ENCODE measurements at regions not wholly inside any gene's neighbourhood (a gene's known extent, or its start where the extent isn't known, plus 50 kb on each side); places are given as distances from the start of the nearest gene placed in this dataset.

DNA sequence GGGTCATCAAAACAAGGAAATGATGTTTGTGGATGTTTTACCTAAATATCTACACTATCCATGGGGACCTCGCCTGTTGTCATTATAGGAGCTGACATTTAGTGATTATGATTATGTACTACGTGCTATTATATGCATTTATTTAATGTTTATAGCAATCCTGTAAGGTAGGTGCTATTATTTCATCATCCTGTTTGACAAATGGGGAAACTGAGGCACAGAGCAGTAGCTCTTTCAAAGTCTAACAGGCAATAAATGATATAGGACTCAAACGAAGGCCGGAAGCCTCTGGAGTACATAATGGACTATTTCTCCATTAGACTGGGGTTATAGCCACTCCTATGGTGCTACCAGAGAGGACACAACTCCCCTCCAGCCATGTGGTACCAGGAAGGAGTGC, 60.6 kb upstream of the KDM7A start:
- intact Hi-C loops (cut with micrococcal nuclease; ENCODE audit: unreplicated experiment) (no loop called here), in situ Hi-C loops (cut with HindIII; ENCODE audit: extremely low pct_ligation_motif_present, low pct_unique_long_range_greater_than_20kb) (no loop called here)
- Histone ChIP-seq H3K27ac (ENCODE audit: extremely low read length, insufficient read depth, low read length) (no peak overlapping the region), H3K36me3 (replicated peaks in 1 of 2; ENCODE audit: control insufficient read depth in 1 of 2, insufficient read depth in 2 of 2, low read length in 2 of 2) (no peaks in the 10 kb centered on the region), H4K20me1 (ENCODE audit: insufficient read depth, low read length) (no peaks in the 10 kb centered on the region), H3K79me2 (ENCODE audit: insufficient read depth, low read length) (no peaks in the 10 kb centered on the region), H2AFZ (ENCODE audit: low read length) (no peak overlapping the region), H3K9me3 (ENCODE audit: low read length) (no peaks in the 10 kb centered on the region), H3K27me3 (ENCODE audit: control insufficient read depth in 1 of 2, insufficient read depth in 2 of 2, low read length in 2 of 2) (no peaks in the 10 kb centered on the region), H3K4me3 (replicated peaks in 1 of 3; ENCODE audit: insufficient read depth in 1 of 3, low read depth in 2 of 3, low read length in 3 of 3) (no peak overlapping the region), H3K9ac (ENCODE audit: insufficient read depth, low read depth, low read length) (no peak overlapping the region), H3K4me2 (ENCODE audit: low read depth, low read length) (no peak overlapping the region), H3K4me1 (ENCODE audit: insufficient read depth, low read length) (peaks cover 67% of the 10 kb centered on the region)
- no peak for DNase-seq (ENCODE audit: low spot score)
- 89% methylated on average over 4 of the region's 4 CpGs for WGBS (ENCODE audit: low lambda C conversion rate)
- ChIA-PET POLR2A (no interaction called here), CTCF (ENCODE audit: low intra/inter-chr PET ratio, low total read pairs) (no interaction called here)
- TF ChIP-seq ZNF615 (CRISPR knock-in tag; IDR thresholded peaks at IDR 0.05; ENCODE audit: borderline replicate concordance) (no peak), CEBPB (IDR thresholded peaks at IDR 0.05; ENCODE audit: borderline replicate concordance, low read depth, low read length) (0 out of 2 replicates have a peak, but pooled peaks have one; percentile 17), ATF4 (CRISPR knock-in tag; IDR thresholded peaks at IDR 0.05) (no peak), HNRNPL (IDR thresholded peaks at IDR 0.05; ENCODE audit: low read depth, low read length) (no peak)
- no TSS peak for BruUV-seq (replicated peaks)
- FAIRE-seq, result no peak
- ATAC-seq, result no peak

DNA sequence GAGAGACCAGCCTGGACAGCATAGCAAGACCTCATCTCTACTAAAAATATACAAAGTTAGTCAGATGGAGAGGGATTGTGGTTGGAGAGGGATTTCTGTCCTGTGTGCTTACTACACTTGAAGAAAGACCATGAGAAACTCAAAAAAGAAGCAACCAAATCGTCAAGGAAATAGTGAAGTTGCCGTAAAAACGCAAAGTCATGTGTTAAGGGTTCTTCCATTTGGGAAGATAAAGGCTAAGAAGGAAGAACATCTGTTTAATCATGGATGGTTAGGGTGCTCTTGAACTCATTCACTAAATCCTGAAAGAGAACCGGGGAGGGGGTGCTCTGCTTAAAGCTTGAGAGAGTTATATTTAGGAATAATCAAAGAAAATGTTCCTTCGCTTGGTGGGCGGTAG, 59.8 kb upstream of the KDM7A start:
- DNase-seq (ENCODE audit: low spot score) (no peak), FAIRE-seq (no peak), ATAC-seq (no peak)
- Histone ChIP-seq H3K36me3 (replicated peaks in 1 of 2; ENCODE audit: control insufficient read depth in 1 of 2, insufficient read depth in 2 of 2, low read length in 2 of 2) (no peaks in the 10 kb centered on the region), H3K4me3 (replicated peaks in 1 of 3; ENCODE audit: insufficient read depth in 1 of 3, low read depth in 2 of 3, low read length in 3 of 3) (no peak overlapping the region), H3K9ac (ENCODE audit: insufficient read depth, low read depth, low read length) (no peak overlapping the region), H3K4me1 (ENCODE audit: insufficient read depth, low read length) (peaks cover 67% of the 10 kb centered on the region), H2AFZ (ENCODE audit: low read length) (no peak overlapping the region), H4K20me1 (ENCODE audit: insufficient read depth, low read length) (no peaks in the 10 kb centered on the region), H3K79me2 (ENCODE audit: insufficient read depth, low read length) (peaks cover 6% of the 10 kb centered on the region), H3K27me3 (ENCODE audit: control insufficient read depth in 1 of 2, insufficient read depth in 2 of 2, low read length in 2 of 2) (no peaks in the 10 kb centered on the region), H3K27ac (ENCODE audit: extremely low read length, insufficient read depth, low read length) (no peak overlapping the region), H3K4me2 (ENCODE audit: low read depth, low read length) (no peak overlapping the region), H3K9me3 (ENCODE audit: low read length) (no peaks in the 10 kb centered on the region)
- ChIA-PET CTCF (ENCODE audit: low intra/inter-chr PET ratio, low total read pairs) (no interaction called here), POLR2A (no interaction called here)
- TF ChIP-seq NFE2L2 (IDR thresholded peaks at IDR 0.05; ENCODE audit: low read length) (0 out of 2 replicates have a peak, but pooled peaks have one; percentile 30), IRF9 (CRISPR knock-in tag; IDR thresholded peaks at IDR 0.05; ENCODE audit: borderline replicate concordance) (no peak)
- in situ Hi-C loops (cut with HindIII; ENCODE audit: extremely low pct_ligation_motif_present, low pct_unique_long_range_greater_than_20kb) (no loop called here), intact Hi-C loops (cut with micrococcal nuclease; ENCODE audit: unreplicated experiment) (no loop called here)
- WGBS (ENCODE audit: low lambda C conversion rate), result 87% methylated on average over 6 of the region's 6 CpGs
- no TSS peak for BruUV-seq (replicated peaks)

Data from HepG2 (cell line).